GM20431 (cell line): ENCODE measurements at regions not wholly inside any gene's neighbourhood (a gene's known extent, or its start where the extent isn't known, plus 50 kb on each side); places are given as distances from the start of the nearest gene placed in this dataset.

Source experiments
- in situ Hi-C: fragments of 300-500 bp; cut with MseI, MboI; formaldehyde crosslinking; loops from one replicate; pipeline ENCODE4 v1.15.0; 2020; ENCODE audit warnings: low sequenced_read_pairs; ENCODE audit not compliant: unreplicated experiment

- in situ Hi-C loops, result no loop called here
Measured at GRCh38 chr13:105918842-105919741, 616.4 kb downstream of the EFNB2 start.

- in situ Hi-C loops, result no loop called here
Measured at GRCh38 chr13:105915146-105915850, 620.2 kb downstream of the EFNB2 start.

GRCh38 chr13:105914291-105915036 is 621.0 kb downstream of the EFNB2 start:
- in situ Hi-C loops, result no loop called here

DNA sequence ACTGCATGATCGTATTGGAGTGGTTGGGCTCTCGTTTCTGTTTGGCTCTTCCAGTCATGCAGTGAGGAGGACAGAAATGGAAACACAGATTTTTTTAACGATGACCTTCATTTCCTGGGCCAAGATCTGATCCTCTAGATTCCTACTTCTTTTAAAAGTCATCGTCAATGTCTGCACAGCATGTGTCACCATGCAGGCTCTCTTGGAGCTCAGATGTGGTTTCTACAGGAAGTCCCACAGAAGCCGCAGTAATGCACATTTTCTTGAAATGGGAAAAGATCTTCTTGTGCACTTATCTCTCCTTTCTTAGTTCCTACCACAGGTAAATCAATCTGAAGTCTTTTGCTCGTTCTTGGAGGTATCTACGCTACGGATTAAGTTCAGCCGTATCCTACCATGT is 626.9 kb downstream of the EFNB2 start:
- in situ Hi-C loops, result no loop called here

GRCh38 chr13:105907319-105908019 is 628.0 kb downstream of the EFNB2 start:
- in situ Hi-C loops, result no loop called here

GRCh38 chr13:105906746-105907145 is 628.7 kb downstream of the EFNB2 start:
- in situ Hi-C loops, result no loop called here

DNA sequence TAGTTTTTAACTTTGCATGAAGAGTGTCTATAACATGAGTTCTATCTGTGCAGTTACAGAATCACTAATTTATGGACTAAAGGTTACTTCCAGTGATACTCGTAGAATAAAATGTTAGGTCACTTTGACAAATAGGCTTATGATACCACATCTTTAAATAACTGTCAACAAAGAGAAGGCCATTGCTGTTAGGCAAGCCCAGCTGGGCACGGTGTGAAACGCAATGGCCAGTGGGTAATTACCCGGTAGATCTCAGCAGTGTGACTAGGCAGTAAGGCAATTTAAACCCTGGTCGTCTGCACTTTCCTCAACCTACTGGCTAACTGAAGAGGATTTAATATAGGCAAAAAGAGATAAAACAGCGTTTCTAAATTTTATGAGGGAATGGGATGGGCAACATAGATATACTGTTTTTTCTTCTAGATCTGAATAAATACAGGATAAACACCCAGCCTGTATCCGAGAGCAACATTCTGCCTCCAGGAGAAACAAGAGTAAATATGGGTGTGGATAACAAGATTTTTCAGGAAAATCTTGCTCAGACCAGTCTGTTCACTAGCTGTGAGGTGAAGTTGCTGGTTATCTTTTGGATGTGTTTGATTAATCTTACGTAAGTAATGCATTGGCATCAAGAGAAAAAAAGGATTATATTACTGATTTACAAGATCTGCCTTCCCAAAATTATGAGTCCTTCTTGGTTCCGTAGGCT is 631.3 kb downstream of the EFNB2 start:
- in situ Hi-C loops, result no loop called here

DNA sequence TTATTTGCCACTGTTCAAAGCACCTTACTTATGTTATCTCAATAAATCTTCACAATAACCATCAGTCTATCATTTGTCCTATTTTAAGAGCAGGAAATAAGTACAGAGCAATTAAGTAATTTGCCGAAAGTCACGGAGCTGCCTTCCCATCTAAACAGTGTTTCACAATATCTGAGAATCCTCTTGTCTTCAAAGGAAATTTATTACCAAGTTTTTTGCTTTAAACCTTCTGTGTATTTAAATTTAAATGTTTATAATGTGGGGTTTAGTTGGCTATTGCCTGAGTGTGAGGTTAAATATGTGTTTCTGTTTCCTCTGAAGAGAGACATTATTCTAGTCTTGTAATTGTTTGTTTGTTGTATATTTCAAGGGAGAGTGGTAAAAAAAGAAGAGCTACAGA is 633.1 kb downstream of the EFNB2 start:
- in situ Hi-C loops, result no loop called here

- in situ Hi-C loops, result no loop called here
Measured at GRCh38 chr13:105897575-105897974, 637.9 kb downstream of the EFNB2 start.

DNA sequence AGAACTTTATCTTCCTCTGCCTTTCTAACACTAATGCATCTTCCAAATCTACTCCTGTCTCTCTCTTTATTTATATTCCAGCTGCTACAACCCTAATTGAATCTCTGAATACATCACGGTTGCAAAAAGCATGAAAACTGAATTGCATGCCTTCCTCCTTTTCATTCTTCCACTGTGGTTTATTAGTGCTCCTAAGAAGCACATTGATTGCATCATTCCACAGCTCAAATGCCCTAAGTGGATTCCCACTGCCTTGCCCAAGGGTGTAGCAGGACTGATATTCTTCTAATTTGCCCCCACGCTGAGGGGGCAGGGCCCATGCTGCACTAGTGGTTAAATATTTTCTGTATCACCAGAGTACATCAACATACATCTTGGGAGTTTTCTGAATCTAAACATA is 640.8 kb downstream of the EFNB2 start:
- in situ Hi-C loops, result no loop called here

DNA sequence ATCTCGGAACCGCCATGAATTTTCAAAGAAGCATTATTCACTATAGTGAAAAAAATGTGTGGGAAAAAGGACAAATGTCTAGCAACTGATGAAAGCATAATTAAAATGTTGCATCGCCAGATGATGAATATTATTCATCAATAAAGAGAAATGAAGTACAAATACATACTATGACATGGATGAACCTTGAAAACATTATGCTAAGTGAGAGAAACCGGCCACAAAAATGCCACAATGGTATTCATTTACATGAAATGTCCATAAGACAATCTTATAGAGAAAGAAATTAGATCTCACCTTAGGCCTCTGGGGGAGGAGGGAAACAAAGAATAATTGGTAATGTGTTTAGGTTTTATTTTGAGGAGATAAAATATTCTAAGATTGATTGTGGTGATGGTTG is 645.0 kb downstream of the EFNB2 start:
- in situ Hi-C loops, result no loop called here

GRCh38 chr13:105878119-105878700 is 657.3 kb downstream of the EFNB2 start:
- in situ Hi-C loops, result no loop called here

GRCh38 chr13:105874814-105875213 is 660.6 kb downstream of the EFNB2 start:
- in situ Hi-C loops, result no loop called here

DNA sequence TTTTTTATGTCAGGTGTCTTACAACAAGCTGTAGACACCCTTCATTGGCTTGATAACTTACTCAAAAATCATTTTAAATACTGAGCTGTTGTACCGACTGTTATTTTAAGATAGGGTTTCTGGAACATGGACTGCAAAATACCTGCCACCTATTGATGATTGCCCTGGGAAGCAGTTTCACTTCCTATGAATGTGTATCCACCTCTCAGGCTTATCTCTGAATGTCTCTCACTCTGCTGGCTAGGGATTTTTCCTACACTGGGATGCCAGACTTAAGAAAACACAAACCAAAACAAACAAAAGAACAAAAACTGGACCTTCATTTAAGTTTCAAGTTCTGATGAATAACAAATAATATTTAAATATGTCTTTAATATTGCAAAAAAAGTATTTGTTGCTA is 663.7 kb downstream of the EFNB2 start:
- in situ Hi-C loops, result no loop called here

DNA sequence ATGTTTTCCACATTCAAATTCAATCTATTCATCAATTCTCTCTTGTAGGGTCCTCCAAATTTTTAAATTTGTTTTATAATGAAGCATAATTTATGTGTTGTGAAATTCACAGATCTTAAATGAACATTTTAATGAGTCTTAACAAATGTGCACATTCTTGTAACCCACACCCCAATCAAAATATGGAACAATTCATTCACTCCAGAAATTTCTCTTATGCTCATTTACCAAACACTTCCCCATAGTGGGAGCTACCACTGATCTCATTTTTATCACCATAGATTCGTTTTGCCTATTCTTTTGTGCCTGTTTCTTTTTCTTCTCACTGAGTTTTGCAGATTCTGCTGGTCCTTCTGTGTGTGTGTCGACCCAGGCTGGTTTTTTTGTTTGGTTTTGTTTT is 664.1 kb downstream of the EFNB2 start:
- in situ Hi-C loops, result no loop called here

- in situ Hi-C loops, result no loop called here
Measured at GRCh38 chr13:105863300-105863920, 672.1 kb downstream of the EFNB2 start.

- in situ Hi-C loops, result no loop called here
Measured at GRCh38 chr13:105848494-105848893, 687.0 kb downstream of the EFNB2 start.

DNA sequence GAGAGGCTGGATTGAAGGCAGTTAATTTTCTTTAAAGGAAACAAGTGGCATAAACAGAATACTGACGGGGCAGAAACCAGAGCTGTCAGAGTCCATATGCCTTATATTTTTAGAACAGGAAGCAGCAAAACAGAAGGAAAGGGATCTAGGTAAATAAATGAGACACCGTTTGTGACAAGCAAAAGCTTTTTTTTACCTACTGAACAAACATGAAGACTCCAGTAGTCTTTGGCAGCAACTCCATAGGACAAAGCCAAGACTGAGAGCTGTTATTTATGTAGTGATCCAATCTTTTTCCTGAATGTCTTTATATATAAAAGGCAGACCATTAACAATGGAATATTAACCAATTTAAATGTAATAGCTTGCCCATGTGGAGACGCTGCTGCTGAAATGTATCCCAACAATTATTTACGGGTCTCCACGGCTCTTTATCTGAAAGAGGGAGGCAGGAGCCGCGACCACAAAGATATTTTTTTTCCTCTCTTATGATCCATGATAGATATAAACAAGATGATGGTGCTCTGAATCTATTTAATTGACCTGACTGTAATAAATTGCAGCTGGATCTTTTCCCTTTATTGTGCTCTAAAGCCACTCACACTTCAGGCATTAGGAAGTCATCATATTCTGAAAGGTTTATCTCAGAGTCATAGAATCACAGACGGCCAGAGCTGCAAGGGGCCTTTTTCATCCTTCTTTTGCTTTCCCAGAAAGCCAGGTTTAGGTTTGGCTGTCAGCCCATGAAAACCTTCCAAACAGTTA is 687.8 kb downstream of the EFNB2 start:
- in situ Hi-C loops, result no loop called here
